HepG2 (cell line): ENCODE measurements at regions not wholly inside any gene's neighbourhood (a gene's known extent, or its start where the extent isn't known, plus 50 kb on each side); places are given as distances from the start of the nearest gene placed in this dataset.

Experiments used
- CEBPB ChIP-seq: IDR thresholded peaks from 2 replicates; pipeline ENCODE4 v1.6.1; 2011; ENCODE audit warnings: low read depth, low read length, improper control_type of control experiment, borderline replicate concordance
- GATAD2A ChIP-seq: IDR thresholded peaks from 2 replicates; pipeline ENCODE4 v1.6.1; 2016
- HNRNPH1 ChIP-seq: fragments of 200-400 bp; formaldehyde crosslinking; optimal IDR thresholded peaks from 2 replicates; pipeline ENCODE3; 2017; ENCODE audit warnings: mild to moderate bottlenecking, low read depth, low read length
- PRPF4 ChIP-seq: fragments of 200-400 bp; formaldehyde crosslinking; IDR thresholded peaks from 2 replicates; pipeline ENCODE4 v1.6.1; 2016; ENCODE audit warnings: low read length, low read depth; ENCODE audit not compliant: poor library complexity, severe bottlenecking
- SETDB1 ChIP-seq: sonication (generic); formaldehyde crosslinking; IDR thresholded peaks from 2 replicates; pipeline ENCODE4 v1.5.1; 2020; ENCODE audit warnings: missing genetic modification reagents, mild to moderate bottlenecking, borderline replicate concordance
- TEAD2 ChIP-seq: sonication (generic); formaldehyde crosslinking; IDR thresholded peaks from 2 replicates; pipeline ENCODE4 v1.9.0; 2021; ENCODE audit warnings: missing genetic modification reagents
- ZFP36L1 ChIP-seq: sonication (generic); formaldehyde crosslinking; IDR thresholded peaks from 2 replicates; pipeline ENCODE4 v1.8.0; 2022; ENCODE audit warnings: mild to moderate bottlenecking, missing genetic modification reagents, moderate library complexity
- ZKSCAN1 ChIP-seq: fragments of 150-350 bp; IDR thresholded peaks from 2 replicates; pipeline ENCODE4 v1.6.1; 2014; ENCODE audit warnings: low read length
- TF ChIP-seq, protein P1 (sequence below): sonication (generic); formaldehyde crosslinking; IDR thresholded peaks from 2 replicates; pipeline ENCODE4 v1.5.0; 2020; ENCODE audit warnings: mild to moderate bottlenecking, missing genetic modification reagents, moderate library complexity
- TF ChIP-seq, protein P2 (sequence below): IDR thresholded peaks from 2 replicates; pipeline ENCODE4 v1.6.1; 2012; ENCODE audit warnings: low read depth, low read length, improper control_type of control experiment

GRCh38 chr18:75531851-75532459, 104.5 kb upstream of the SMIM21 start:
- no peak for TF ChIP-seq PRPF4
- TF ChIP-seq, protein P1, sequence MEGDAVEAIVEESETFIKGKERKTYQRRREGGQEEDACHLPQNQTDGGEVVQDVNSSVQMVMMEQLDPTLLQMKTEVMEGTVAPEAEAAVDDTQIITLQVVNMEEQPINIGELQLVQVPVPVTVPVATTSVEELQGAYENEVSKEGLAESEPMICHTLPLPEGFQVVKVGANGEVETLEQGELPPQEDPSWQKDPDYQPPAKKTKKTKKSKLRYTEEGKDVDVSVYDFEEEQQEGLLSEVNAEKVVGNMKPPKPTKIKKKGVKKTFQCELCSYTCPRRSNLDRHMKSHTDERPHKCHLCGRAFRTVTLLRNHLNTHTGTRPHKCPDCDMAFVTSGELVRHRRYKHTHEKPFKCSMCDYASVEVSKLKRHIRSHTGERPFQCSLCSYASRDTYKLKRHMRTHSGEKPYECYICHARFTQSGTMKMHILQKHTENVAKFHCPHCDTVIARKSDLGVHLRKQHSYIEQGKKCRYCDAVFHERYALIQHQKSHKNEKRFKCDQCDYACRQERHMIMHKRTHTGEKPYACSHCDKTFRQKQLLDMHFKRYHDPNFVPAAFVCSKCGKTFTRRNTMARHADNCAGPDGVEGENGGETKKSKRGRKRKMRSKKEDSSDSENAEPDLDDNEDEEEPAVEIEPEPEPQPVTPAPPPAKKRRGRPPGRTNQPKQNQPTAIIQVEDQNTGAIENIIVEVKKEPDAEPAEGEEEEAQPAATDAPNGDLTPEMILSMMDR (CRISPR knock-in tag) = no peak
- TF ChIP-seq ZFP36L1 = no peak
- TF ChIP-seq, protein P2, sequence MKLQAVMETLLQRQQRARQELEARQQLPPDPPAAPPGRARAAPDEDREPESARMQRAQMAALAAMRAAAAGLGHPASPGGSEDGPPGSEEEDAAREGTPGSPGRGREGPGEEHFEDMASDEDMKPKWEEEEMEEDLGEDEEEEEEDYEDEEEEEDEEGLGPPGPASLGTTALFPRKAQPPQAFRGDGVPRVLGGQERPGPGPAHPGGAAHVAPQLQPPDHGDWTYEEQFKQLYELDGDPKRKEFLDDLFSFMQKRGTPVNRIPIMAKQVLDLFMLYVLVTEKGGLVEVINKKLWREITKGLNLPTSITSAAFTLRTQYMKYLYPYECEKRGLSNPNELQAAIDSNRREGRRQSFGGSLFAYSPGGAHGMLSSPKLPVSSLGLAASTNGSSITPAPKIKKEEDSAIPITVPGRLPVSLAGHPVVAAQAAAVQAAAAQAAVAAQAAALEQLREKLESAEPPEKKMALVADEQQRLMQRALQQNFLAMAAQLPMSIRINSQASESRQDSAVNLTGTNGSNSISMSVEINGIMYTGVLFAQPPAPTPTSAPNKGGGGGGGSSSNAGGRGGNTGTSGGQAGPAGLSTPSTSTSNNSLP = no peak
- no peak for TF ChIP-seq TEAD2 (CRISPR knock-in tag)
- no peak for TF ChIP-seq ZKSCAN1
- TF ChIP-seq CEBPB = no peak
- TF ChIP-seq SETDB1 (CRISPR knock-in tag) = no peak
- TF ChIP-seq HNRNPH1 = no peak
- TF ChIP-seq GATAD2A (CRISPR knock-in tag) = no peak
